HL-60 (cell line): ENCODE measurements at regions not wholly inside any gene's neighbourhood (a gene's known extent, or its start where the extent isn't known, plus 50 kb on each side); places are given as distances from the start of the nearest gene placed in this dataset.

ENCODE experiments used
- POLR2AphosphoS5 ChIP-seq: IDR thresholded peaks from 2 replicates; pipeline ENCODE4 v1.6.1; 2012; ENCODE audit warnings: low read depth
- TF ChIP-seq, protein P1 (sequence below): IDR thresholded peaks from one replicate; pipeline ENCODE4 v1.5.1; 2011; ENCODE audit warnings: low read length, control low read depth, inconsistent platforms; ENCODE audit not compliant: insufficient read depth
- TF ChIP-seq, protein P2 (sequence below): IDR thresholded peaks from 2 replicates; pipeline ENCODE4 v1.6.1; 2012; ENCODE audit warnings: low read depth; ENCODE audit not compliant: insufficient replicate concordance

DNA sequence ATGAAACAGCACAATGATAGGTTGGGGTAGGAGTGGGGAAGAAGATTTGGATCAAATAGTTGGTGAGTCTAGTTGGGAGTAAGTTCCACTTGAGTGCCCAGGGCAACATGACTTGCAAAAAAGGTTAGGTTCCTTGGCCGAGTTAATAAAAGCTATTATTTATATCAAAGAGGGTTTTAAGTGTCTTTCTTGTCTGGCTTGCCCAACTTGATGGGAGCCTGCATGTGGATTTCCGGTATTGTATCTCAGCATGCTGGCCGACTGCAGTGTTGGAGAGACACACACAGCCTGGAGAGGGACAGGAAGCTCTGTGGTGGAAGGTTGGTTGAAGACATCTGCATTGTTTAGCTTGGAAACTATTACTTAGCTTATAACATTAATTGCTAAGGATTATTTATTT, 449.5 kb upstream of the TBL1XR1 start:
- TF ChIP-seq, protein P1, sequence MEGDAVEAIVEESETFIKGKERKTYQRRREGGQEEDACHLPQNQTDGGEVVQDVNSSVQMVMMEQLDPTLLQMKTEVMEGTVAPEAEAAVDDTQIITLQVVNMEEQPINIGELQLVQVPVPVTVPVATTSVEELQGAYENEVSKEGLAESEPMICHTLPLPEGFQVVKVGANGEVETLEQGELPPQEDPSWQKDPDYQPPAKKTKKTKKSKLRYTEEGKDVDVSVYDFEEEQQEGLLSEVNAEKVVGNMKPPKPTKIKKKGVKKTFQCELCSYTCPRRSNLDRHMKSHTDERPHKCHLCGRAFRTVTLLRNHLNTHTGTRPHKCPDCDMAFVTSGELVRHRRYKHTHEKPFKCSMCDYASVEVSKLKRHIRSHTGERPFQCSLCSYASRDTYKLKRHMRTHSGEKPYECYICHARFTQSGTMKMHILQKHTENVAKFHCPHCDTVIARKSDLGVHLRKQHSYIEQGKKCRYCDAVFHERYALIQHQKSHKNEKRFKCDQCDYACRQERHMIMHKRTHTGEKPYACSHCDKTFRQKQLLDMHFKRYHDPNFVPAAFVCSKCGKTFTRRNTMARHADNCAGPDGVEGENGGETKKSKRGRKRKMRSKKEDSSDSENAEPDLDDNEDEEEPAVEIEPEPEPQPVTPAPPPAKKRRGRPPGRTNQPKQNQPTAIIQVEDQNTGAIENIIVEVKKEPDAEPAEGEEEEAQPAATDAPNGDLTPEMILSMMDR, result no peak
- no peak for TF ChIP-seq POLR2AphosphoS5
- TF ChIP-seq, protein P2, sequence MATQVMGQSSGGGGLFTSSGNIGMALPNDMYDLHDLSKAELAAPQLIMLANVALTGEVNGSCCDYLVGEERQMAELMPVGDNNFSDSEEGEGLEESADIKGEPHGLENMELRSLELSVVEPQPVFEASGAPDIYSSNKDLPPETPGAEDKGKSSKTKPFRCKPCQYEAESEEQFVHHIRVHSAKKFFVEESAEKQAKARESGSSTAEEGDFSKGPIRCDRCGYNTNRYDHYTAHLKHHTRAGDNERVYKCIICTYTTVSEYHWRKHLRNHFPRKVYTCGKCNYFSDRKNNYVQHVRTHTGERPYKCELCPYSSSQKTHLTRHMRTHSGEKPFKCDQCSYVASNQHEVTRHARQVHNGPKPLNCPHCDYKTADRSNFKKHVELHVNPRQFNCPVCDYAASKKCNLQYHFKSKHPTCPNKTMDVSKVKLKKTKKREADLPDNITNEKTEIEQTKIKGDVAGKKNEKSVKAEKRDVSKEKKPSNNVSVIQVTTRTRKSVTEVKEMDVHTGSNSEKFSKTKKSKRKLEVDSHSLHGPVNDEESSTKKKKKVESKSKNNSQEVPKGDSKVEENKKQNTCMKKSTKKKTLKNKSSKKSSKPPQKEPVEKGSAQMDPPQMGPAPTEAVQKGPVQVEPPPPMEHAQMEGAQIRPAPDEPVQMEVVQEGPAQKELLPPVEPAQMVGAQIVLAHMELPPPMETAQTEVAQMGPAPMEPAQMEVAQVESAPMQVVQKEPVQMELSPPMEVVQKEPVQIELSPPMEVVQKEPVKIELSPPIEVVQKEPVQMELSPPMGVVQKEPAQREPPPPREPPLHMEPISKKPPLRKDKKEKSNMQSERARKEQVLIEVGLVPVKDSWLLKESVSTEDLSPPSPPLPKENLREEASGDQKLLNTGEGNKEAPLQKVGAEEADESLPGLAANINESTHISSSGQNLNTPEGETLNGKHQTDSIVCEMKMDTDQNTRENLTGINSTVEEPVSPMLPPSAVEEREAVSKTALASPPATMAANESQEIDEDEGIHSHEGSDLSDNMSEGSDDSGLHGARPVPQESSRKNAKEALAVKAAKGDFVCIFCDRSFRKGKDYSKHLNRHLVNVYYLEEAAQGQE, result no peak
